SK-N-MC (cell line): ENCODE measurements at regions not wholly inside any gene's neighbourhood (a gene's known extent, or its start where the extent isn't known, plus 50 kb on each side); places are given as distances from the start of the nearest gene placed in this dataset.

ENCODE experiments used
- DNase-seq: peaks from one replicate; pipeline ENCODE4 v3.0.0-alpha.2; 2011; ENCODE audit warnings: low read depth, low spot score
- H3K27ac ChIP-seq: fragments of 200-600 bp; sonication (generic); 2 replicates; pipeline ENCODE4 v1.5.1; 2016; ENCODE audit warnings: mixed run types
- H3K36me3 ChIP-seq: fragments of 200-600 bp; sonication (generic); 2 replicates; pipeline ENCODE4 v1.6.1; 2017; ENCODE audit warnings: antibody characterized with exemption, low read length, mixed read lengths; ENCODE audit not compliant: insufficient read depth
- H3K4me3 ChIP-seq: fragments of 200-600 bp; sonication (generic); 2 replicates; pipeline ENCODE4 v1.5.1; 2016
- H3K9ac ChIP-seq: fragments of 200-600 bp; sonication (generic); 2 replicates; pipeline ENCODE4 v1.8.0; 2017; ENCODE audit warnings: mixed run types, mixed read lengths; ENCODE audit not compliant: insufficient read length
- H3K9me3 ChIP-seq: fragments of 200-600 bp; sonication (generic); 2 replicates; pipeline ENCODE4 v1.6.1; 2017; ENCODE audit warnings: low read depth, mild to moderate bottlenecking, antibody characterized with exemption, low read length, moderate library complexity, mixed read lengths
- EZH2 ChIP-seq: fragments of 200-600 bp; sonication (generic); IDR thresholded peaks from one replicate; pipeline ENCODE4 v1.6.1; 2017; ENCODE audit warnings: antibody characterized with exemption
- FOXP2 ChIP-seq: optimal IDR thresholded peaks from 2 replicates; pipeline ENCODE3; 2011; ENCODE audit warnings: mild to moderate bottlenecking, moderate library complexity; ENCODE audit not compliant: insufficient read depth; ENCODE audit errors: extremely low read length, control extremely low read depth
- POLR2AphosphoS5 ChIP-seq: IDR thresholded peaks from 2 replicates; pipeline ENCODE4 v1.6.1; 2012; ENCODE audit warnings: mild to moderate bottlenecking, low read depth, low read length, borderline replicate concordance

DNA sequence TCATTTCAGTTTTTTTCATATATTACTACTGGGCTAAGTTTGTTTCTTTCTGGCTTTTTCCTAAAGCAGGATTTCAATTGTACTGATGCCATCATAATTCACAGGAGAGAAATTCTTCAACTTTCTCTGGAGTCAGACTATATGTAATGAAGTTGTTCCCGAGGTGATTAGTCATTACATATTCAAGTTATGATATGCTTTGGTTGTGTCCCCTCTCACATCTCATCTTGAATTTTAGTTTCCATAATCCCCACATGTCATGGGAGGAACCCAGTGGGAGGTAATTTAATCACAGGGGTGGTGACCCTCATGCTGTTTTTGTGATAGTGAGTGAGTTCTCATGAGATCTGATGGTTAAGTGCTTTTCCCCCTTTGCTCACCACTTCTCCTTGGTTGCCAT lies 227.5 kb upstream of the LRIG3 start:
- DNase-seq = no peak
- Histone ChIP-seq H3K4me3 (no peak overlapping the region), H3K27ac (no peak overlapping the region), H3K36me3 (no peaks in the 10 kb centered on the region; the same call in 1 of the 2 replicates), H3K9ac (no peak overlapping the region), H3K9me3 (no peaks in the 10 kb centered on the region)
- TF ChIP-seq POLR2AphosphoS5 (no peak), EZH2 (no peak), FOXP2 (no peak)

DNA sequence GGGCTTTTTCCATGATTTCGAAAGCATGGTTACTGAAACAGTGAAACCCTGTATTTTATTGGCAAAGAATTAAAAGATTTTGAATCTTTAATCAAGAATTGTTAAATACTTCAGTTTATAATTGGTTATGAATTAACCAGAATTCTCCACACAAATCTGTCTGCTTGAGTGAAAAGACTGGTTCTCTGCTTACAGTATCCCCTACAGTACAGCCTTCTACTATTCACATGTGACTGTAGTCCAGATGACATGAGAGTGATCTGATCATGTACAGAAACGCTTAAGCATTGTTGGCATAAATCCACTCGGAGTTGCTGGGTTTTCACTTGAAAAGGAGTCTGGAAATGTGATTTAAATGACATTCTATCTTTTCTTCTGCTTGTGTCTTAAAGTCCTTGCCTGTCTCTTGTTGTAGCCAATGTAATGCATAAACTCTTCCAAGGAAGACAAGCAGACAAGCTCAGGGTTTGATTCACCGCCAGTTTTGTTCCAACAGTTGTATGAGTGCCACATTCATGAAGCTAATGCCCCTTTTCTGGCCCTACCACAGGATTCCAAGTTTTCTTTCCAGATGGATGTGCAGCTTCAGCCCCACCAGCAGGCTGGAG lies 222.0 kb upstream of the LRIG3 start:
- Histone ChIP-seq H3K4me3 (no peak overlapping the region), H3K9ac (no peak overlapping the region), H3K27ac (no peak overlapping the region), H3K36me3 (no peaks in the 10 kb centered on the region), H3K9me3 (no peaks in the 10 kb centered on the region)
- DNase-seq = no peak
- TF ChIP-seq FOXP2 (no peak), EZH2 (no peak), POLR2AphosphoS5 (no peak)

DNA sequence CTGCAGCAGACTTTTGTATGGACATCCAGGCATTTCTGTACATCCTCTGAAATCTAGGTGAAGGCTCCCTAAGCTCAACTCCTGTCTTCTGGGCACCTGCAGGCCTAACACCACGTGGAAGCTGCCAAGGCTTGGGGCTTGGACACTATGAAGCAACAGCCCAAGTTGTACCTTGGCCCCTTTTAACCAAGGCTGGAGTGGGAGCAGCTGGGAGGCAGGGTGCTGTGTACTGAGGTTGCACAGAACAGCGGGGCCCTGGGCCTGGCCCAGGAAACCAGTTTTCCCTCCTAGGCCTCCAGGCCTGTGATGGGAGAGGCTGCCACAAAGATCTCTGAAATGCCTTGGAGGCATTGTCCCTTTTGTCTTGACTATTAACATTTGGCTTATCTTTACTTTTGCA lies 214.4 kb upstream of the LRIG3 start:
- no peak overlapping the region for H3K27ac ChIP-seq
- no peak overlapping the region for H3K9ac ChIP-seq
- H3K9me3 ChIP-seq = no peaks in the 10 kb centered on the region
- no peak for TF ChIP-seq EZH2
- TF ChIP-seq POLR2AphosphoS5 = no peak
- TF ChIP-seq FOXP2 = no peak
- no peaks in the 10 kb centered on the region for H3K36me3 ChIP-seq
- DNase-seq = no peak
- no peak overlapping the region for H3K4me3 ChIP-seq

DNA sequence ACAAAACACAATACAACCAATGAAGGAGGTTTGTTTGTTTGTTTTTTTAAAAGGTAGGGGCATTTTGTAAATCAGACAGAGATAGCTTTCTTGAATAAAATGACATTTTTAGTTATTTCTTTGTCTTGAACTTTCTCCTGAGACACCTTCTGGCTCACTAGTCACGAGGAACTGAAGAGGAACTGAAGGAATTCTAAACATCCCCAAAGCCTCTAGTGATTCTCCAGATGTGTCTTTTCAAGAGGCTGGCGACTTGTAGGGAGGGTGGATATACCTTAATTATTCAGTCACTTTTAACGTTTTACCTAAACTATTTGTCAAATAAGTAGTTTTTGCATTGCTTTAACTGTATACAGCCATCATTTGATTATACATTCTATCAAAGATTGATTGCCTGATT lies 211.2 kb upstream of the LRIG3 start:
- no peak overlapping the region for H3K9ac ChIP-seq
- no peak for TF ChIP-seq FOXP2
- no peak for TF ChIP-seq POLR2AphosphoS5
- no peak for TF ChIP-seq EZH2
- H3K27ac ChIP-seq = no peak overlapping the region
- no peak overlapping the region for H3K4me3 ChIP-seq
- no peaks in the 10 kb centered on the region for H3K36me3 ChIP-seq
- DNase-seq = no peak
- no peaks in the 10 kb centered on the region for H3K9me3 ChIP-seq

DNA sequence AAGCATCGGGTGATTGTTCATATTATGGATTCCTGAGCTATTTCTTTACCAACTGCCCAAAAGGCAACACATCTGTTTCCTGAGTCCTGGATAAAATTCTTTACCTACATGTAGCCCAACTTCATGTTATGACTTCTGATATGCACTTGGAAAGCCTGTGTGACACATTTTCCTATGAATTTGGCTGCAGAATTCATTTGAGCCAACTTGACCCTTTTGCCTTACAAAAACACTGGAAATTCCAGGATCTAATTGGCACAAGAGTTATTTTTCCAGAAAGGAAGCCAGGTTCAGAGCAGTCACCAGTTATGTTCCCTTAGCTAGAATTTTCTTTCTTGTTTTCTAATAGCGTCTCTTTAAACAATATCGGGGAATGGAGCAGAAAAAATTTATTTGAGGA lies 202.5 kb upstream of the LRIG3 start:
- Histone ChIP-seq H3K4me3 (no peak overlapping the region), H3K36me3 (no peaks in the 10 kb centered on the region), H3K27ac (no peak overlapping the region), H3K9me3 (no peaks in the 10 kb centered on the region), H3K9ac (no peak overlapping the region)
- TF ChIP-seq EZH2 = no peak
- TF ChIP-seq FOXP2 = no peak
- no peak for TF ChIP-seq POLR2AphosphoS5
- DNase-seq = no peak

DNA sequence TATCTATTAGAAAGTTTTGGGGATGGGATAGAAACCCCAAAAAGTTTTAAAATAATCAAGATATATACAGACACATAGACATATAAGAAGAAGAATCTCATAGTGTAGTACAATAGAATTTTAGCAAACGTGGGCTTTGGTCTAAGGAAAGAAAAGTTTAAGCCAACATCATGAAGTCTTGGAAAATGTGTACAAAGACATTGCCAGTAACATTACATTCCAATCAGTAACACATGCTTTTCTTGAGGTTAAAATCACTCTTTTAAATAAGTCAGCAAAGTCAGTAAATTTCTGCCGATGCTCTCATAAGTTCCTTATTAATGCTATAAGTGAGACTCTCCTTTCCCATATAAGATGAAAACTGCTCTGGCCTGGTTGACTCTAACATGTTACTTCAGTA lies 201.1 kb upstream of the LRIG3 start:
- no peaks in the 10 kb centered on the region for H3K9me3 ChIP-seq
- no peak for TF ChIP-seq FOXP2
- no peak for TF ChIP-seq POLR2AphosphoS5
- TF ChIP-seq EZH2 = no peak
- no peak overlapping the region for H3K27ac ChIP-seq
- H3K9ac ChIP-seq = no peak overlapping the region
- H3K36me3 ChIP-seq = no peaks in the 10 kb centered on the region
- no peak for DNase-seq
- no peak overlapping the region for H3K4me3 ChIP-seq

DNA sequence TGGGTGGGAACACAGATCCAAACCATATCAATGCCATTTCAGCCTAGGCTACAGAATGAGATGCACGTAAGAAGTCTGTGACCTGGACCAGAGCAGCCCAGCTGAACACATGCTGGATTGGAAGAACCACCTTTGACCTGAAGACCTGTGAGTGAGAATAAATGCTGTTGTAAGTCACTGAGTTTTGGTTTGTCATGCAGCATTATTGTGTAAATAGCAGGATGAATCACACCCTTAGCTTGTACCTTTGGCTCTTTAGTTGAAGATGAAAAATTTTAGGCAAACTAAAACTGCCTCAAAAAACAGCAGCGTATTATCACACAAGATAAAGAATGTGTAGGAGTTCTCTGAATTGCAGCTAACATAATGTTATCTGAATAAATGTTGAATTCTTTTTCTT lies 199.4 kb upstream of the LRIG3 start:
- TF ChIP-seq FOXP2 (no peak), POLR2AphosphoS5 (no peak), EZH2 (no peak)
- Histone ChIP-seq H3K36me3 (no peaks in the 10 kb centered on the region), H3K9me3 (no peaks in the 10 kb centered on the region), H3K27ac (no peak overlapping the region), H3K9ac (no peak overlapping the region), H3K4me3 (no peak overlapping the region)
- DNase-seq = no peak

DNA sequence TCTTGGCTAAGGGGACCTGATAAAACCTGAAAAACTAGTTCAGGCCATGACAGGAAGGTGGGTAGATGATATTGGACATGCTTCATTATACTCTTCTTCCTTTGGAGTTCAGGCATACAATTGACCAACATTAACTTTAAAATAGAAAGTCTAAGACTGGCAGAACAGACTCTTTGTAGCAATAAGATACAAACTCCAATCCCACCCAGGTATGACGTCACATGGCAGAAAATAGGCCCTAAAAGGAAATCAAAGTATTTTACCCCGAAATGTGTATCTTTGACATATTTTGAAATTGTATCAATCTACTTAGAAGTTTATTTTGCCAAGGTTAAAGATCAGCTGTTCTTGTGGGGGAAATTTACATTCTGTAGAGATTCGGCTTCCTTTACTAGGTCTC lies 198.1 kb upstream of the LRIG3 start:
- H3K36me3 ChIP-seq = no peaks in the 10 kb centered on the region
- no peak for DNase-seq
- no peak overlapping the region for H3K27ac ChIP-seq
- no peak overlapping the region for H3K9ac ChIP-seq
- TF ChIP-seq POLR2AphosphoS5 (no peak), FOXP2 (no peak), EZH2 (no peak)
- no peaks in the 10 kb centered on the region for H3K9me3 ChIP-seq
- no peak overlapping the region for H3K4me3 ChIP-seq

DNA sequence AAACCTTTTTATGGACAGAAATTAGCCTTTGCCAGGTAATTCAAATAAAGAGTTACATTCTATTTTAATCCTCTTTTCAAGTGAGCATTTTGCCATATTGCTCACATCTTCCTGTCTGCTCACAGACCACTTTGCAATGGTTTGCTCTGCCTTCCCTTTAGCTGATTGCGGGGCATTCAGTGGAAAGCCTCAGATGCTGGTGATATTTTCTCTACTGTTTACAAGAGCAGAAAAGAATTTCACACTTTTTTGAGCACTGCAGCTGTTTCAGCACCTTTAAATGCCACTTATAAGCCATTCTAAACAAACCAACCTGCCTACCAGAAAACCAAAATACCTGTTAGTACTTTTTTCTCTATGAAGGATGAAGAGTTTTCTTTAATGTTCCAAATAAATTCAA lies 195.7 kb upstream of the LRIG3 start:
- no peak overlapping the region for H3K9ac ChIP-seq
- no peak for DNase-seq

DNA sequence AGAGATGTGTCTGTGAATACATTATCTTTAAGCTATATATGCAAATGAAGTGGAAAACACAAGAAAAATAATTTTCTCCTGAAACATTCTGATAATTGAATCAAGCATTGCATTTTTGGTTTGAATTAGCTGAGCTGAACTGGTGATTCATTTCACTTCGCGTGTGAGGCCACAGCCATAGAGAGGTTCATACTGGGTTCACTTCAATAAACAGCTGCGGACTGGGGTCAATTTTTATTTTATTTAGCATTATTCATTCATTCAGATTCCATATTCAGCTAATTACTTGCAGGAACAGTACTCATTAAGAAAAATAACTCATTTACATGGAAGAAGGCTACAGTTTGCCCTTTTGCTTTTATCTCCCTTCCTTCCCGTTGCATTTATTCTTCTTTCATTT lies 195.2 kb upstream of the LRIG3 start:
- Histone ChIP-seq H3K4me3 (no peak overlapping the region), H3K9me3 (no peaks in the 10 kb centered on the region), H3K9ac (no peak overlapping the region), H3K36me3 (no peaks in the 10 kb centered on the region), H3K27ac (no peak overlapping the region)
- DNase-seq = no peak
- no peak for TF ChIP-seq FOXP2
- TF ChIP-seq EZH2 = no peak
- no peak for TF ChIP-seq POLR2AphosphoS5

More for the DNA sequence above, 195.7 kb upstream of the LRIG3 start:
- H3K9me3 ChIP-seq = no peaks in the 10 kb centered on the region
- H3K36me3 ChIP-seq = no peaks in the 10 kb centered on the region
- no peak overlapping the region for H3K4me3 ChIP-seq
- no peak overlapping the region for H3K27ac ChIP-seq
- no peak for TF ChIP-seq EZH2
- TF ChIP-seq FOXP2 = no peak
- no peak for TF ChIP-seq POLR2AphosphoS5
